Peyer's patch (tissue), 4 donors: ENCODE measurements at regions not wholly inside any gene's neighbourhood (a gene's known extent, or its start where the extent isn't known, plus 50 kb on each side); places are given as distances from the start of the nearest gene placed in this dataset.

ENCODE experiments used
- CTCF ChIP-seq, 6 experiments: fragments of 450-650 bp in 4 of 6; fragments of 200-600 bp in 2 of 6; sonication (generic) in 1 of 6; IDR thresholded peaks; one replicate each; pipeline ENCODE4 v1.5.1; 2017 to 2019; ENCODE audit warnings: antibody characterized with exemption in 6 of 6, mild to moderate bottlenecking in 3 of 6, moderate library complexity in 1 of 6
- POLR2A ChIP-seq, 2 donors: fragments of 450-650 bp; IDR thresholded peaks; one replicate each; pipeline ENCODE4 v1.5.1; 2017; ENCODE audit warnings: antibody characterized with exemption in 2 of 2, mild to moderate bottlenecking in 2 of 2, moderate library complexity in 2 of 2

DNA sequence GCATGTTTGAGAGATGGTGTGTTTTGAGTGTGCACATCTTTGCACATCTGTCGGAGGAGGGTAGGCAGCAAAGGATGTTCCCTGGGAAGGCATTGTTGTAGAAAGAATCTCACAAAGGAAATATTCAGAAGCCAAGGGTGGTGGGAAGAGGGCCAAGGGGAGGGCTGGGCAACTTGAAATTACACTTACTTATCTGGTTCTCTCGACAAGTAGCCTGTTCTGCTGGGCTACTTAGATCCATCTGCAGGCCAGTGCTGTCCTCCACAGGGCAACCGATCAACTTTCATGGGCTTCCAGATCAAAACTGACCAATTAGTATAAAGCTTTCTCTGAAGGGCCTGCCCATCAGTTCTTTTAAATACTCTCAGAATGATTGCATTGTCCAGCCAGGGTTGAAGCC is 495.2 kb downstream of the GADD45G start:
- TF ChIP-seq CTCF (IDR thresholded peaks at IDR 0.05), result no peak
- no peak for TF ChIP-seq POLR2A (IDR thresholded peaks at IDR 0.05)
